ENCODE measurements at regions not wholly inside any gene's neighbourhood (a gene's known extent, or its start where the extent isn't known, plus 50 kb on each side); places are given as distances from the start of the nearest gene placed in this dataset.

GRCh38 chr3:8001712-8002111 is 499.9 kb upstream of the LMCD1 start:
- TF ChIP-seq TAF1 (conservative IDR thresholded peaks at IDR 0.05) = no peak
- TF ChIP-seq, protein P1, sequence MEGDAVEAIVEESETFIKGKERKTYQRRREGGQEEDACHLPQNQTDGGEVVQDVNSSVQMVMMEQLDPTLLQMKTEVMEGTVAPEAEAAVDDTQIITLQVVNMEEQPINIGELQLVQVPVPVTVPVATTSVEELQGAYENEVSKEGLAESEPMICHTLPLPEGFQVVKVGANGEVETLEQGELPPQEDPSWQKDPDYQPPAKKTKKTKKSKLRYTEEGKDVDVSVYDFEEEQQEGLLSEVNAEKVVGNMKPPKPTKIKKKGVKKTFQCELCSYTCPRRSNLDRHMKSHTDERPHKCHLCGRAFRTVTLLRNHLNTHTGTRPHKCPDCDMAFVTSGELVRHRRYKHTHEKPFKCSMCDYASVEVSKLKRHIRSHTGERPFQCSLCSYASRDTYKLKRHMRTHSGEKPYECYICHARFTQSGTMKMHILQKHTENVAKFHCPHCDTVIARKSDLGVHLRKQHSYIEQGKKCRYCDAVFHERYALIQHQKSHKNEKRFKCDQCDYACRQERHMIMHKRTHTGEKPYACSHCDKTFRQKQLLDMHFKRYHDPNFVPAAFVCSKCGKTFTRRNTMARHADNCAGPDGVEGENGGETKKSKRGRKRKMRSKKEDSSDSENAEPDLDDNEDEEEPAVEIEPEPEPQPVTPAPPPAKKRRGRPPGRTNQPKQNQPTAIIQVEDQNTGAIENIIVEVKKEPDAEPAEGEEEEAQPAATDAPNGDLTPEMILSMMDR (IDR thresholded peaks at IDR 0.05; ENCODE audit: low read depth, low read length, missing input control) = no peak
- no peak for TF ChIP-seq REST (IDR thresholded peaks at IDR 0.05)
- no peak for TF ChIP-seq FOXA1 (IDR thresholded peaks at IDR 0.05)
- no peak for TF ChIP-seq JUND (IDR thresholded peaks at IDR 0.05)
